ENCODE measurements at regions not wholly inside any gene's neighbourhood (a gene's known extent, or its start where the extent isn't known, plus 50 kb on each side); places are given as distances from the start of the nearest gene placed in this dataset.

- H3K27ac Mint-ChIP-seq, result no peak overlapping the region
- no peak overlapping the region for H3K4me3 Mint-ChIP-seq
- no peaks in the 10 kb centered on the region for H3K9me3 Mint-ChIP-seq
- TF ChIP-seq CTCF (IDR thresholded peaks at IDR 0.05), result no peak
- H3K27me3 Mint-ChIP-seq (ENCODE audit: insufficient read depth), result peaks cover 11% of the 10 kb centered on the region
- no peak for DNase-seq
- H3K4me1 Mint-ChIP-seq (ENCODE audit: low read depth), result no peaks in the 10 kb centered on the region
- H3K36me3 Mint-ChIP-seq (ENCODE audit: low read depth), result no peaks in the 10 kb centered on the region
Observed at GRCh38 chr3:73120710-73121109, 59.3 kb downstream of the EBLN2 start.

GRCh38 chr3:73121669-73122331 is 60.3 kb downstream of the EBLN2 start:
- no peaks in the 10 kb centered on the region for H3K36me3 Mint-ChIP-seq (ENCODE audit: low read depth)
- H3K9me3 Mint-ChIP-seq, result no peaks in the 10 kb centered on the region

GRCh38 chr3:73134034-73134433 is 72.6 kb downstream of the EBLN2 start:
- H3K27ac Mint-ChIP-seq, result no peak overlapping the region
- peaks cover 12% of the 10 kb centered on the region; the same call in 1 of the 2 replicates for H3K27me3 Mint-ChIP-seq (ENCODE audit: insufficient read depth)
- H3K36me3 Mint-ChIP-seq (ENCODE audit: low read depth), result no peaks in the 10 kb centered on the region

More at GRCh38 chr3:73121669-73122331, 60.3 kb downstream of the EBLN2 start:
- TF ChIP-seq CTCF (IDR thresholded peaks at IDR 0.05), result no peak
- Mint-ChIP-seq H3K27ac (no peak overlapping the region), H3K4me1 (ENCODE audit: low read depth) (no peaks in the 10 kb centered on the region), H3K4me3 (no peak overlapping the region), H3K27me3 (ENCODE audit: insufficient read depth) (peaks cover 9% of the 10 kb centered on the region)
- no peak for DNase-seq

GRCh38 chr3:73136941-73137340 is 75.5 kb downstream of the EBLN2 start:
- H3K4me3 Mint-ChIP-seq, result no peak overlapping the region

More at GRCh38 chr3:73134034-73134433, 72.6 kb downstream of the EBLN2 start:
- Mint-ChIP-seq H3K4me1 (ENCODE audit: low read depth) (no peaks in the 10 kb centered on the region), H3K9me3 (no peaks in the 10 kb centered on the region; the same call in 1 of the 2 replicates), H3K4me3 (no peak overlapping the region)
- no peak for DNase-seq
- no peak for TF ChIP-seq CTCF (IDR thresholded peaks at IDR 0.05)

GRCh38 chr3:73137736-73138403 is 76.4 kb downstream of the EBLN2 start:
- Mint-ChIP-seq H3K27me3 (ENCODE audit: insufficient read depth) (peaks cover 12% of the 10 kb centered on the region), H3K36me3 (ENCODE audit: low read depth) (no peaks in the 10 kb centered on the region), H3K9me3 (no peaks in the 10 kb centered on the region; the same call in 1 of the 2 replicates), H3K4me3 (no peak overlapping the region), H3K4me1 (ENCODE audit: low read depth) (no peaks in the 10 kb centered on the region), H3K27ac (no peak overlapping the region)
- no peak for TF ChIP-seq CTCF (IDR thresholded peaks at IDR 0.05)
- no peak for DNase-seq

More at GRCh38 chr3:73136941-73137340, 75.5 kb downstream of the EBLN2 start:
- Mint-ChIP-seq H3K36me3 (ENCODE audit: low read depth) (no peaks in the 10 kb centered on the region), H3K27me3 (ENCODE audit: insufficient read depth) (peaks cover 12% of the 10 kb centered on the region), H3K27ac (no peak overlapping the region), H3K9me3 (no peaks in the 10 kb centered on the region; the same call in 1 of the 2 replicates), H3K4me1 (ENCODE audit: low read depth) (no peaks in the 10 kb centered on the region)
- no peak for DNase-seq
- TF ChIP-seq CTCF (IDR thresholded peaks at IDR 0.05), result no peak
